HL-60 (cell line): ENCODE measurements at regions not wholly inside any gene's neighbourhood (a gene's known extent, or its start where the extent isn't known, plus 50 kb on each side); places are given as distances from the start of the nearest gene placed in this dataset.

Source experiments
- GABPA ChIP-seq: IDR thresholded peaks from 2 replicates; pipeline ENCODE4 v1.6.1; 2012; ENCODE audit warnings: low read depth
- POLR2AphosphoS5 ChIP-seq: IDR thresholded peaks from 2 replicates; pipeline ENCODE4 v1.6.1; 2012; ENCODE audit warnings: low read depth
- SPI1 ChIP-seq: IDR thresholded peaks from 2 replicates; pipeline ENCODE4 v1.6.1; 2012; ENCODE audit warnings: low read depth, mild to moderate bottlenecking, borderline replicate concordance
- TF ChIP-seq, protein P1 (sequence below): IDR thresholded peaks from one replicate; pipeline ENCODE4 v1.5.1; 2011; ENCODE audit warnings: low read length, control low read depth, inconsistent platforms; ENCODE audit not compliant: insufficient read depth
- TF ChIP-seq, protein P2 (sequence below): IDR thresholded peaks from 2 replicates; pipeline ENCODE4 v1.6.1; 2012; ENCODE audit warnings: low read depth; ENCODE audit not compliant: insufficient replicate concordance

DNA sequence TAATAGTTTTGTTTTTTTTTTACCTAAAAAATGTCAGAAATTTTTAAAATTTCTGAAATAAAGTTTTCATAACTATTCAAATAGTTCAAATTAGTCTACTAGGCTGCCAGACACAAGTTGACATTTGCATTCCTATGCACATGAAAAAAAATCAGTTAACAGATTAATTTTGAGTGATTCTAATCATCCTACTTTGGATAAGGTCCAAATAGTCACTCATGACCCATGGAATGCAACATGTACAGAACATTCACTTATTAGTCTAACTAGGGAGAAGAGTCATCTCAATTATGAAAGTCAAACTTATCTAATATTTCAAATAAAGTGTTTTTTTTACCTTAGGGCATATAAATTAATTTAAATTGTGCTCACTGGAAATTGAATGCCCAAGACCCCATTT, 390.2 kb downstream of the EPM2A start:
- TF ChIP-seq, protein P1, sequence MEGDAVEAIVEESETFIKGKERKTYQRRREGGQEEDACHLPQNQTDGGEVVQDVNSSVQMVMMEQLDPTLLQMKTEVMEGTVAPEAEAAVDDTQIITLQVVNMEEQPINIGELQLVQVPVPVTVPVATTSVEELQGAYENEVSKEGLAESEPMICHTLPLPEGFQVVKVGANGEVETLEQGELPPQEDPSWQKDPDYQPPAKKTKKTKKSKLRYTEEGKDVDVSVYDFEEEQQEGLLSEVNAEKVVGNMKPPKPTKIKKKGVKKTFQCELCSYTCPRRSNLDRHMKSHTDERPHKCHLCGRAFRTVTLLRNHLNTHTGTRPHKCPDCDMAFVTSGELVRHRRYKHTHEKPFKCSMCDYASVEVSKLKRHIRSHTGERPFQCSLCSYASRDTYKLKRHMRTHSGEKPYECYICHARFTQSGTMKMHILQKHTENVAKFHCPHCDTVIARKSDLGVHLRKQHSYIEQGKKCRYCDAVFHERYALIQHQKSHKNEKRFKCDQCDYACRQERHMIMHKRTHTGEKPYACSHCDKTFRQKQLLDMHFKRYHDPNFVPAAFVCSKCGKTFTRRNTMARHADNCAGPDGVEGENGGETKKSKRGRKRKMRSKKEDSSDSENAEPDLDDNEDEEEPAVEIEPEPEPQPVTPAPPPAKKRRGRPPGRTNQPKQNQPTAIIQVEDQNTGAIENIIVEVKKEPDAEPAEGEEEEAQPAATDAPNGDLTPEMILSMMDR, result no peak
- TF ChIP-seq POLR2AphosphoS5 (no peak), GABPA (no peak), SPI1 (no peak)
- TF ChIP-seq, protein P2, sequence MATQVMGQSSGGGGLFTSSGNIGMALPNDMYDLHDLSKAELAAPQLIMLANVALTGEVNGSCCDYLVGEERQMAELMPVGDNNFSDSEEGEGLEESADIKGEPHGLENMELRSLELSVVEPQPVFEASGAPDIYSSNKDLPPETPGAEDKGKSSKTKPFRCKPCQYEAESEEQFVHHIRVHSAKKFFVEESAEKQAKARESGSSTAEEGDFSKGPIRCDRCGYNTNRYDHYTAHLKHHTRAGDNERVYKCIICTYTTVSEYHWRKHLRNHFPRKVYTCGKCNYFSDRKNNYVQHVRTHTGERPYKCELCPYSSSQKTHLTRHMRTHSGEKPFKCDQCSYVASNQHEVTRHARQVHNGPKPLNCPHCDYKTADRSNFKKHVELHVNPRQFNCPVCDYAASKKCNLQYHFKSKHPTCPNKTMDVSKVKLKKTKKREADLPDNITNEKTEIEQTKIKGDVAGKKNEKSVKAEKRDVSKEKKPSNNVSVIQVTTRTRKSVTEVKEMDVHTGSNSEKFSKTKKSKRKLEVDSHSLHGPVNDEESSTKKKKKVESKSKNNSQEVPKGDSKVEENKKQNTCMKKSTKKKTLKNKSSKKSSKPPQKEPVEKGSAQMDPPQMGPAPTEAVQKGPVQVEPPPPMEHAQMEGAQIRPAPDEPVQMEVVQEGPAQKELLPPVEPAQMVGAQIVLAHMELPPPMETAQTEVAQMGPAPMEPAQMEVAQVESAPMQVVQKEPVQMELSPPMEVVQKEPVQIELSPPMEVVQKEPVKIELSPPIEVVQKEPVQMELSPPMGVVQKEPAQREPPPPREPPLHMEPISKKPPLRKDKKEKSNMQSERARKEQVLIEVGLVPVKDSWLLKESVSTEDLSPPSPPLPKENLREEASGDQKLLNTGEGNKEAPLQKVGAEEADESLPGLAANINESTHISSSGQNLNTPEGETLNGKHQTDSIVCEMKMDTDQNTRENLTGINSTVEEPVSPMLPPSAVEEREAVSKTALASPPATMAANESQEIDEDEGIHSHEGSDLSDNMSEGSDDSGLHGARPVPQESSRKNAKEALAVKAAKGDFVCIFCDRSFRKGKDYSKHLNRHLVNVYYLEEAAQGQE, result no peak
